ENCODE measurements at regions not wholly inside any gene's neighbourhood (a gene's known extent, or its start where the extent isn't known, plus 50 kb on each side); places are given as distances from the start of the nearest gene placed in this dataset.
A peak's percentile ranks its signal among the peaks of the same experiment; 100 is the strongest.

- 100% methylated on average over 1 of the region's 5 CpGs for WGBS (ENCODE audit: insufficient coverage, low lambda C conversion rate)
- no peaks in the 10 kb centered on the region for H3K9me3 ChIP-seq (ENCODE audit: control insufficient read depth, low read depth, low read length)
- DNase-seq = no peak
Observed at GRCh38 chr18:66707473-66707872, 103.6 kb upstream of the CDH19 start.

GRCh38 chr18:66695281-66695680 lies 91.4 kb upstream of the CDH19 start:
- H3K9me3 ChIP-seq (ENCODE audit: control insufficient read depth, low read depth, low read length) = no peaks in the 10 kb centered on the region
- H3K4me3 ChIP-seq (ENCODE audit: low read length) = no peak overlapping the region
- no peak for DNase-seq
- no peak overlapping the region for H3K27ac ChIP-seq (ENCODE audit: low read length)
- H3K27me3 ChIP-seq (ENCODE audit: control insufficient read depth, insufficient read depth, low read length) = no peaks in the 10 kb centered on the region
- no peaks in the 10 kb centered on the region for H3K36me3 ChIP-seq (ENCODE audit: control insufficient read depth, insufficient read depth, low read length)
- H3K4me1 ChIP-seq (ENCODE audit: control insufficient read depth, insufficient read depth, low read length) = no peaks in the 10 kb centered on the region

More at GRCh38 chr18:66707473-66707872, 103.6 kb upstream of the CDH19 start:
- Histone ChIP-seq H3K27ac (ENCODE audit: low read length) (no peak overlapping the region), H3K4me3 (ENCODE audit: low read length) (no peak overlapping the region), H3K27me3 (ENCODE audit: control insufficient read depth, insufficient read depth, low read length) (no peaks in the 10 kb centered on the region), H3K4me1 (ENCODE audit: control insufficient read depth, insufficient read depth, low read length) (no peaks in the 10 kb centered on the region), H3K36me3 (ENCODE audit: control insufficient read depth, insufficient read depth, low read length) (no peaks in the 10 kb centered on the region)

GRCh38 chr18:66694852-66695251 lies 91.0 kb upstream of the CDH19 start:
- H3K27ac ChIP-seq (ENCODE audit: low read length) = no peak overlapping the region
- H3K9me3 ChIP-seq (ENCODE audit: control insufficient read depth, low read depth, low read length) = no peaks in the 10 kb centered on the region
- no peak for DNase-seq
- H3K4me3 ChIP-seq (ENCODE audit: low read length) = no peak overlapping the region
- no peaks in the 10 kb centered on the region for H3K27me3 ChIP-seq (ENCODE audit: control insufficient read depth, insufficient read depth, low read length)
- H3K4me1 ChIP-seq (ENCODE audit: control insufficient read depth, insufficient read depth, low read length) = no peaks in the 10 kb centered on the region
- H3K36me3 ChIP-seq (ENCODE audit: control insufficient read depth, insufficient read depth, low read length) = no peaks in the 10 kb centered on the region
- 89% methylated on average over 1 of the region's 1 CpG for WGBS (ENCODE audit: insufficient coverage, low lambda C conversion rate)

GRCh38 chr18:66687635-66688034 lies 83.7 kb upstream of the CDH19 start:
- H3K4me1 ChIP-seq (ENCODE audit: control insufficient read depth, insufficient read depth, low read length) = no peaks in the 10 kb centered on the region
- no peaks in the 10 kb centered on the region for H3K36me3 ChIP-seq (ENCODE audit: control insufficient read depth, insufficient read depth, low read length)
- no peaks in the 10 kb centered on the region for H3K27me3 ChIP-seq (ENCODE audit: control insufficient read depth, insufficient read depth, low read length)
- peaks cover 4% of the 10 kb centered on the region for H3K9me3 ChIP-seq (ENCODE audit: control insufficient read depth, low read depth, low read length)
- no peak for DNase-seq
- H3K27ac ChIP-seq (ENCODE audit: low read length) = no peak overlapping the region
- no CpG with 5 or more reads among the region's 5 CpGs for WGBS (ENCODE audit: insufficient coverage, low lambda C conversion rate)
- H3K4me3 ChIP-seq (ENCODE audit: low read length) = no peak overlapping the region

GRCh38 chr18:66682855-66683322 lies 79.0 kb upstream of the CDH19 start:
- DNase-seq = peak in 1 of 2 donors; percentile 6
- H3K4me3 ChIP-seq (ENCODE audit: low read length) = no peak overlapping the region
- H3K36me3 ChIP-seq (ENCODE audit: control insufficient read depth, insufficient read depth, low read length) = no peaks in the 10 kb centered on the region
- peaks cover 4% of the 10 kb centered on the region for H3K9me3 ChIP-seq (ENCODE audit: control insufficient read depth, low read depth, low read length)
- no CpG with 5 or more reads among the region's 5 CpGs for WGBS (ENCODE audit: insufficient coverage, low lambda C conversion rate)
- no peaks in the 10 kb centered on the region for H3K4me1 ChIP-seq (ENCODE audit: control insufficient read depth, insufficient read depth, low read length)
- H3K27ac ChIP-seq (ENCODE audit: low read length) = no peak overlapping the region
- no peaks in the 10 kb centered on the region for H3K27me3 ChIP-seq (ENCODE audit: control insufficient read depth, insufficient read depth, low read length)

- DNase-seq = no peak
- H3K4me1 ChIP-seq (ENCODE audit: control insufficient read depth, insufficient read depth, low read length) = no peaks in the 10 kb centered on the region
- no peaks in the 10 kb centered on the region for H3K36me3 ChIP-seq (ENCODE audit: control insufficient read depth, insufficient read depth, low read length)
- WGBS (ENCODE audit: insufficient coverage, low lambda C conversion rate) = 85% methylated on average over 4 of the region's 4 CpGs
- no peak overlapping the region for H3K4me3 ChIP-seq (ENCODE audit: low read length)
- H3K9me3 ChIP-seq (ENCODE audit: control insufficient read depth, low read depth, low read length) = no peaks in the 10 kb centered on the region
- no peaks in the 10 kb centered on the region for H3K27me3 ChIP-seq (ENCODE audit: control insufficient read depth, insufficient read depth, low read length)
- H3K27ac ChIP-seq (ENCODE audit: low read length) = no peak overlapping the region
Observed at GRCh38 chr18:66676699-66677098, 72.8 kb upstream of the CDH19 start.

GRCh38 chr18:66674286-66674685 lies 70.4 kb upstream of the CDH19 start:
- Histone ChIP-seq H3K27ac (ENCODE audit: low read length) (no peak overlapping the region), H3K4me3 (ENCODE audit: low read length) (no peak overlapping the region), H3K4me1 (ENCODE audit: control insufficient read depth, insufficient read depth, low read length) (no peaks in the 10 kb centered on the region), H3K36me3 (ENCODE audit: control insufficient read depth, insufficient read depth, low read length) (no peaks in the 10 kb centered on the region), H3K27me3 (ENCODE audit: control insufficient read depth, insufficient read depth, low read length) (no peaks in the 10 kb centered on the region), H3K9me3 (ENCODE audit: control insufficient read depth, low read depth, low read length) (no peaks in the 10 kb centered on the region)
- DNase-seq = no peak
- no CpG with 5 or more reads among the region's 2 CpGs for WGBS (ENCODE audit: insufficient coverage, low lambda C conversion rate)

- no peaks in the 10 kb centered on the region for H3K9me3 ChIP-seq (ENCODE audit: control insufficient read depth, low read depth, low read length)
- H3K27ac ChIP-seq (ENCODE audit: low read length) = no peak overlapping the region
- no peak for DNase-seq
- no peak overlapping the region for H3K4me3 ChIP-seq (ENCODE audit: low read length)
- no peaks in the 10 kb centered on the region for H3K27me3 ChIP-seq (ENCODE audit: control insufficient read depth, insufficient read depth, low read length)
- H3K36me3 ChIP-seq (ENCODE audit: control insufficient read depth, insufficient read depth, low read length) = no peaks in the 10 kb centered on the region
- H3K4me1 ChIP-seq (ENCODE audit: control insufficient read depth, insufficient read depth, low read length) = no peaks in the 10 kb centered on the region
Observed at GRCh38 chr18:66668706-66669105, 64.8 kb upstream of the CDH19 start.

- no peak for DNase-seq
- no peaks in the 10 kb centered on the region for H3K27me3 ChIP-seq (ENCODE audit: control insufficient read depth, insufficient read depth, low read length)
- no peaks in the 10 kb centered on the region for H3K4me1 ChIP-seq (ENCODE audit: control insufficient read depth, insufficient read depth, low read length)
- no peaks in the 10 kb centered on the region for H3K9me3 ChIP-seq (ENCODE audit: control insufficient read depth, low read depth, low read length)
- no peak overlapping the region for H3K27ac ChIP-seq (ENCODE audit: low read length)
- H3K4me3 ChIP-seq (ENCODE audit: low read length) = no peak overlapping the region
- H3K36me3 ChIP-seq (ENCODE audit: control insufficient read depth, insufficient read depth, low read length) = no peaks in the 10 kb centered on the region
- WGBS (ENCODE audit: insufficient coverage, low lambda C conversion rate) = 79% methylated on average over 2 of the region's 4 CpGs
Observed at GRCh38 chr18:66662632-66663031, 58.7 kb upstream of the CDH19 start.

GRCh38 chr18:66655407-66655806 lies 51.5 kb upstream of the CDH19 start:
- Histone ChIP-seq H3K4me1 (ENCODE audit: control insufficient read depth, insufficient read depth, low read length) (no peaks in the 10 kb centered on the region), H3K4me3 (ENCODE audit: low read length) (no peak overlapping the region), H3K9me3 (ENCODE audit: control insufficient read depth, low read depth, low read length) (no peaks in the 10 kb centered on the region), H3K27me3 (ENCODE audit: control insufficient read depth, insufficient read depth, low read length) (no peaks in the 10 kb centered on the region), H3K36me3 (ENCODE audit: control insufficient read depth, insufficient read depth, low read length) (no peaks in the 10 kb centered on the region), H3K27ac (ENCODE audit: low read length) (no peak overlapping the region)
- DNase-seq = no peak
